ENCODE measurements at regions not wholly inside any gene's neighbourhood (a gene's known extent, or its start where the extent isn't known, plus 50 kb on each side); places are given as distances from the start of the nearest gene placed in this dataset.

- Histone ChIP-seq H3K36me3 (ENCODE audit: insufficient read depth, low read length) (no peaks in the 10 kb centered on the region), H3F3A (ENCODE audit: insufficient read depth, low read length) (no peaks in the 10 kb centered on the region), H2AFZ (ENCODE audit: low read length) (no peak overlapping the region), H3K9me2 (ENCODE audit: low read depth, low read length) (no peaks in the 10 kb centered on the region), H3K27ac (ENCODE audit: low read depth, low read length, poor library complexity, severe bottlenecking) (no peak overlapping the region), H3K27me3 (ENCODE audit: insufficient read depth, low read length) (no peaks in the 10 kb centered on the region), H3K9ac (ENCODE audit: low read length) (no peak overlapping the region), H3K4me1 (ENCODE audit: insufficient read depth, low read length, severe bottlenecking) (no peaks in the 10 kb centered on the region), H3K9me3 (ENCODE audit: low read length) (no peaks in the 10 kb centered on the region), H3K79me2 (ENCODE audit: insufficient read depth, low read length) (no peaks in the 10 kb centered on the region), H3K4me3 (ENCODE audit: low read depth, low read length, poor library complexity, severe bottlenecking) (no peak overlapping the region), H3K4me2 (ENCODE audit: low read length) (no peak overlapping the region), H4K20me1 (ENCODE audit: insufficient read depth, low read length) (no peaks in the 10 kb centered on the region)
- TF ChIP-seq EZH2 (IDR thresholded peaks at IDR 0.05; ENCODE audit: borderline replicate concordance, low read length) (no peak), CTCF (IDR thresholded peaks at IDR 0.05; ENCODE audit: low read length) (no peak)
These were observed 447.8 kb downstream of the KIF2B start for GRCh38 chr17:54270499-54270898.

GRCh38 chr17:54277868-54278267 is 455.1 kb downstream of the KIF2B start:
- Histone ChIP-seq H3K9ac (ENCODE audit: low read length) (no peak overlapping the region), H3K4me1 (ENCODE audit: insufficient read depth, low read length, severe bottlenecking) (no peaks in the 10 kb centered on the region), H4K20me1 (ENCODE audit: insufficient read depth, low read length) (no peaks in the 10 kb centered on the region), H3K4me2 (ENCODE audit: low read length) (no peak overlapping the region), H3K36me3 (ENCODE audit: insufficient read depth, low read length) (no peaks in the 10 kb centered on the region), H3K9me2 (ENCODE audit: low read depth, low read length) (no peaks in the 10 kb centered on the region), H3K9me3 (ENCODE audit: low read length) (no peaks in the 10 kb centered on the region), H3K27me3 (ENCODE audit: insufficient read depth, low read length) (no peaks in the 10 kb centered on the region), H3F3A (ENCODE audit: insufficient read depth, low read length) (no peaks in the 10 kb centered on the region), H2AFZ (ENCODE audit: low read length) (no peak overlapping the region), H3K4me3 (ENCODE audit: low read depth, low read length, poor library complexity, severe bottlenecking) (no peak overlapping the region), H3K79me2 (ENCODE audit: insufficient read depth, low read length) (no peaks in the 10 kb centered on the region), H3K27ac (ENCODE audit: low read depth, low read length, poor library complexity, severe bottlenecking) (no peak overlapping the region)
- no peak for TF ChIP-seq EZH2 (IDR thresholded peaks at IDR 0.05; ENCODE audit: borderline replicate concordance, low read length)
- TF ChIP-seq CTCF (IDR thresholded peaks at IDR 0.05; ENCODE audit: low read length), result no peak

GRCh38 chr17:54280741-54281140 is 458.0 kb downstream of the KIF2B start:
- H3K9ac ChIP-seq (ENCODE audit: low read length), result no peak overlapping the region
- no peak overlapping the region for H3K27ac ChIP-seq (ENCODE audit: low read depth, low read length, poor library complexity, severe bottlenecking)
- no peak overlapping the region for H2AFZ ChIP-seq (ENCODE audit: low read length)
- TF ChIP-seq CTCF (IDR thresholded peaks at IDR 0.05; ENCODE audit: low read length), result no peak
- no peak for TF ChIP-seq EZH2 (IDR thresholded peaks at IDR 0.05; ENCODE audit: borderline replicate concordance, low read length)
- H3K9me2 ChIP-seq (ENCODE audit: low read depth, low read length), result no peaks in the 10 kb centered on the region
- H3K9me3 ChIP-seq (ENCODE audit: low read length), result no peaks in the 10 kb centered on the region
- H3F3A ChIP-seq (ENCODE audit: insufficient read depth, low read length), result no peaks in the 10 kb centered on the region
- no peaks in the 10 kb centered on the region for H3K36me3 ChIP-seq (ENCODE audit: insufficient read depth, low read length)
- H3K27me3 ChIP-seq (ENCODE audit: insufficient read depth, low read length), result no peaks in the 10 kb centered on the region
- H3K4me3 ChIP-seq (ENCODE audit: low read depth, low read length, poor library complexity, severe bottlenecking), result no peak overlapping the region
- H3K79me2 ChIP-seq (ENCODE audit: insufficient read depth, low read length), result no peaks in the 10 kb centered on the region
- no peak overlapping the region for H3K4me2 ChIP-seq (ENCODE audit: low read length)
- H4K20me1 ChIP-seq (ENCODE audit: insufficient read depth, low read length), result no peaks in the 10 kb centered on the region
- no peaks in the 10 kb centered on the region for H3K4me1 ChIP-seq (ENCODE audit: insufficient read depth, low read length, severe bottlenecking)

All from OCI-LY1 (cell line).